Subcutaneous abdominal adipose tissue (tissue), 5 donors: ENCODE measurements at regions not wholly inside any gene's neighbourhood (a gene's known extent, or its start where the extent isn't known, plus 50 kb on each side); places are given as distances from the start of the nearest gene placed in this dataset.
"Not testable (repeated sequence)": the region's sequence is repeated elsewhere in the genome, so short reads cannot be mapped to it uniquely, and the experiment has no call there.

Experiments
- H3K27ac ChIP-seq: one replicate; pipeline ENCODE4 v1.7.0; 2013; ENCODE audit warnings: low read depth, mild to moderate bottlenecking, inconsistent platforms, low read length, moderate library complexity
- H3K27me3 ChIP-seq, 5 donors: one replicate each; pipeline ENCODE4 v1.7.0; 2013; ENCODE audit warnings: low read length in 5 of 5, inconsistent platforms in 1 of 5; ENCODE audit not compliant: control insufficient read depth in 5 of 5, insufficient read depth in 4 of 5
- H3K36me3 ChIP-seq, 5 donors: one replicate each; pipeline ENCODE4 v1.7.0; 2013; ENCODE audit warnings: low read length in 5 of 5; ENCODE audit not compliant: control insufficient read depth in 5 of 5, insufficient read depth in 5 of 5
- H3K4me1 ChIP-seq, 5 donors: one replicate each; pipeline ENCODE4 v1.7.0; 2013; ENCODE audit warnings: low read length in 5 of 5, mild to moderate bottlenecking in 3 of 5, moderate library complexity in 1 of 5; ENCODE audit not compliant: control insufficient read depth in 5 of 5, insufficient read depth in 5 of 5
- H3K4me3 ChIP-seq, 5 donors: one replicate each; pipeline ENCODE4 v1.7.0; 2013; ENCODE audit warnings: low read length in 5 of 5, low read depth in 1 of 5
- H3K9ac ChIP-seq, 5 donors: one replicate each; pipeline ENCODE4 v1.7.0; 2013; ENCODE audit warnings: low read length in 5 of 5, mild to moderate bottlenecking in 4 of 5, moderate library complexity in 3 of 5
- H3K9me3 ChIP-seq, 5 donors: one replicate each; pipeline ENCODE4 v1.7.0; 2013; ENCODE audit warnings: low read length in 5 of 5; ENCODE audit not compliant: control insufficient read depth in 5 of 5
- donor health status: healthy.
- donor health status: healthy.
- donor health status: healthy.
- donor health status: healthy.
- donor health status: healthy.

DNA sequence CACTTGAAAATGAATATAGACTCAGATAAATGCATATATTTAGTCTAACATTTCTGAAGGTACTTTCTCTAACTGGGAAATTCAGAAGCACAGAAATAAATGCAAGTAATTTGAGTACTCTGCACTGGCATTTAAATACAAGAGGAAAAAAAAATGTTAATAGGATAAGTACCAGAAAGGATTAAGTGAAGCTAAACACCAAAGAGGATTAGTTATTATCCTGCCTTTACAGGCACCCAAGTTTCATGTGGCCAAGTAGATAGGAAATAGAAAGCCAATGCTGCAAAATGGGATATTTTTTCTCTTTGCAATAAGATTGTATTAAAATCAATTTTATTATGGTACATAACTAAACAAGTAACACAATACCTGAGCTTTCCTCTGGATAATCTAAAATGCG, 762.5 kb downstream of the PCDH7 start:
- H3K9ac ChIP-seq: no peak overlapping the region
- no peak overlapping the region for H3K4me3 ChIP-seq
- H3K36me3 ChIP-seq: no peaks in the 10 kb centered on the region
- H3K27me3 ChIP-seq: no peaks in the 10 kb centered on the region
- H3K9me3 ChIP-seq: peaks cover 0 to 4% (median 0%) of the 10 kb centered on the region in 5 donors
- H3K4me1 ChIP-seq: no peaks in the 10 kb centered on the region
- H3K27ac ChIP-seq: no peak overlapping the region

DNA sequence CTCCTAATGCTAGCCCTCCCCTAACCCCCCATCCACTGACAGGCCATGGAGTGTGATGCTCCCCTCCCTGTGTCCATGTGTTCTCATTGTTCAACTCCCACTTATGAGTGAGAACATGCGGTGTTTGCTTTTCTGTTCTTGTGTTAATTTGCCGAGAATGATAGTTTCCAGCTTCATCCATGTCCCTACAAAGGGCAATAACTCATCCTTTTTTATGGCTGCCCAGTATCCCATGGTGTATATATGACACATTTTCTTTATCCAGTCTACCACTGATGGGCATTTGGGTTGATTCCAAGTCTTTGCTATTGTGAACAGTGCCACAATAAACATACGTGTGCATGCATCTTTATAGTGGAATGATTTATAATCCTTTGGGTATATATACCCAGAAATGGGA, 779.0 kb downstream of the PCDH7 start:
- H3K36me3 ChIP-seq, H3K4me3 ChIP-seq, H3K9me3 ChIP-seq, H3K4me1 ChIP-seq, H3K27me3 ChIP-seq, H3K9ac ChIP-seq, H3K27ac ChIP-seq: not testable (repeated sequence)

DNA sequence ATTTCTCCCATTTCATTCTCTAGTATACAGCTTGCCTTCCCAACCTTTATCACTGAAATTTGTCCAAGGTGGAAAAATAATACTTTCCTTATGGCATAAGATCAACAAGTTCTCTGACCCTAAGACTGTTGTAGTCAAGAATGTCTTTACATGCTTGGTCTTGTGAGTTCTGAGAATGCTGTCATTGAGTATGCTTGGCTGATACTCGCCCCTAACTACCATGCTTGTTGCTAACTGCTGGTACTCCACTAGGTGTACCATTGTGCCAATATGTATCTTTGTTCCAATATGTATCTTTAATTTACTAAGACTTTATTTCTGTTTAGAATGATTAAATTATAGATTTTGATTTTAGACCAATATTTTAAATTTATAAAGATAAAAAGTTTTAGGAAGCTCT, 796.4 kb downstream of the PCDH7 start:
- H3K4me1 ChIP-seq: no peaks in the 10 kb centered on the region
- no peak overlapping the region for H3K4me3 ChIP-seq
- no peak overlapping the region for H3K27ac ChIP-seq
- H3K27me3 ChIP-seq: no peaks in the 10 kb centered on the region
- H3K9me3 ChIP-seq: no peaks in the 10 kb centered on the region
- H3K36me3 ChIP-seq: no peaks in the 10 kb centered on the region
- no peak overlapping the region for H3K9ac ChIP-seq

DNA sequence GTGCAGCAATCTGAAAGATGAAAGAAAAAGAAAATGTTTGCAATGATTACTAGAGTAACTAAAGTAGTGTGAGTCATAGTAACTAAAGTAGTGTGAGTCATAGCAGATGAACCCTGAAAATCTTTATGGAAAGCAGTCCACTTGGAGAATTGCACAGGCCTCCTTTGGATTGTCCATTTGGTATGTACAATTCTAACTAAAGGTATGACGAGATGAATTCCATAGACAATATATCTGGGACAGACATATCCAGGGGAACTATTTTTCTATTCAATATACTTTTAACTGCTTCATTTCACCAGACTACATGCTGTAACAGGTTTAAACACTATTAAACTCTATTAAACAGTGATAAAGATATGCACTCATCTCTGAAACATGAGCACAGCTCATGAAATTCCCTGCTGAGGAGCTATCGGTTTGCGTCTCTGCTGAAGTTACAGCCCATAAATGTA, 798.7 kb downstream of the PCDH7 start:
- no peaks in the 10 kb centered on the region for H3K36me3 ChIP-seq
- no peaks in the 10 kb centered on the region for H3K27me3 ChIP-seq
- H3K4me3 ChIP-seq: no peak overlapping the region
- H3K4me1 ChIP-seq: no peaks in the 10 kb centered on the region
- no peak overlapping the region for H3K9ac ChIP-seq
- H3K27ac ChIP-seq: no peak overlapping the region
- peaks cover 0 to 7% (median 2%) of the 10 kb centered on the region in 5 donors for H3K9me3 ChIP-seq

DNA sequence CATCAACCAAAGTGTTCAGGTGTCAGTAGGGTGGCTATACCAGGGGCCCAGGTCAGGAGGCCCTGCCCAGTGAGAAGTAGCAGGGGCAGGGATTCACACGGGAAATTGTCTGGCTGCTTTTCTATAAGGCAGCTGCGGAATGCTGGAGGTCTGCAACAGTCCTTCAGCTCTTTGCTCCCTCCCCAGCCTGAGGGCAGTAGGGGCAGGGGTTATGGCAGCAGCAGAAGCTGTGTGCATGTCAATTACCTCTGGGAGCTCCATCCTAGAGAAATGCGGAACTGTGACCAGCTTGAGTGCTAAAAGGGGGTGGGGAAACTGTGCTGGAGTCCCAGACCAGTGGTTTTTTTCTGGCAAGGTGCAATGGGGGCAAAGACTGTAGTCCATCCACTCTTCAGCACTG, 810.4 kb downstream of the PCDH7 start:
- Histone ChIP-seq H3K9ac (no peak overlapping the region), H3K36me3 (no peaks in the 10 kb centered on the region), H3K27ac (no peak overlapping the region), H3K27me3 (no peaks in the 10 kb centered on the region), H3K9me3 (peaks cover 0 to 19% (median 11%) of the 10 kb centered on the region in 5 donors), H3K4me3 (no peak overlapping the region), H3K4me1 (no peaks in the 10 kb centered on the region)

DNA sequence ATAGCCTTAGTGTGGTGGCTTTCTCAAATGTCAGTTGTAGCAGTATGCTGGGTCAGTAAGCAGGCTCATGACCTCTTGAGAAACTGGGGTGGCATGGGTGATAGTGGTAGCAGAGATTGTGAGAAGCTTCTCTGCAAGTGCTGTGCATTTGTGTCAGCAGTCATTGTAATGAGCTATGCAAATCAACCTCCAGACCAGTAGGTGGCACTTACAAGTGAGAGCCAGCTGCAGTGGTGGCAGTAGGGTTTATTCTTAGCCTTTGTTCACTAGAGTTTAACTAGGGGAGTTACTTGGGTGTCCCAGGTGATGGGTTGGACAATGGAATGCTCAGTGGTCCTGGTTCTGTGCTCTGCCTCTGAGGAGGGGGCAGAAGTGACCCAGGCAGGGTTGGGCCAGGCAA, 818.7 kb downstream of the PCDH7 start:
- Histone ChIP-seq H3K4me1 (peaks cover 0 to 7% (median 2%) of the 10 kb centered on the region in 5 donors), H3K9me3 (no peaks in the 10 kb centered on the region), H3K4me3 (no peak overlapping the region), H3K9ac (no peak overlapping the region), H3K27ac (no peak overlapping the region), H3K27me3 (no peaks in the 10 kb centered on the region), H3K36me3 (no peaks in the 10 kb centered on the region)

DNA sequence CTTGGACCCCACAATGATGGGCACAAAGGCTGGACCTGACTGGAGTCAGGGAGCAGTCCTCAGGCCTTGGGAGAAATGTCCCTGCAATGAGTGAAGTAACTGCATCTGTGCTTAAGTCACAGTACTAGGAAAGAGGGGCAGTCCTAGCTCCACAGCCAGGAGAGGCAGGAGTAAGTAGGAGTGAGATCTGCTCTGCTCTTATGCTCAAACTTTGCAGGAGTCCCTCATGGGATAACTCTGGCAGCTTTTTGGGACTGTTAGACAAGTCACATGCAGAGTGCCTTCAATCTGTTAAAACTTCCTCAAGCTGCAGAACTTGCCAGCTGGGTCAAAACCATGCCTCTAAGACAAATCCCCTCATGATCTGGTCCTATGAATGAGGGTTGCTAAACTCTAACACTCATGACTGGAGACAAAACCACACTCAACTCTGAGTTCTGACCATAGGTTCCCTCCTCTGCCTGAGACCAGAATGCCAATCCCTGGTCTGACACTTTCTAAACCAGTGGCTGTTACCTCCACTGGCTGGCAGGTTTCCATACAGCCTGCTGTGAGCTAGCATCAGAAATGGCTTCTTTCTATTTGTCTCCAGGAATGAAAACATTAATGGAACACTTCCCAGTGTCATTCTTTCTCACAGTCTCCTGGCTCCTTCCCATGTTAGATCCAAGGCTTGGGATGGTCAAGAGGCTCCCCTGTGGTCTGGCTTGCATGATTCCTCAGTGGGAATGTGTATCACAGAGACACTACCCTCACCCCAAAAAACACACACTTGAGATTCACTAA, 819.3 kb downstream of the PCDH7 start:
- H3K9ac ChIP-seq: no peak overlapping the region
- H3K9me3 ChIP-seq: no peaks in the 10 kb centered on the region
- no peak overlapping the region for H3K4me3 ChIP-seq
- H3K36me3 ChIP-seq: no peaks in the 10 kb centered on the region
- H3K27ac ChIP-seq: no peak overlapping the region
- peaks cover 0 to 7% (median 2%) of the 10 kb centered on the region in 5 donors for H3K4me1 ChIP-seq
- no peaks in the 10 kb centered on the region for H3K27me3 ChIP-seq

DNA sequence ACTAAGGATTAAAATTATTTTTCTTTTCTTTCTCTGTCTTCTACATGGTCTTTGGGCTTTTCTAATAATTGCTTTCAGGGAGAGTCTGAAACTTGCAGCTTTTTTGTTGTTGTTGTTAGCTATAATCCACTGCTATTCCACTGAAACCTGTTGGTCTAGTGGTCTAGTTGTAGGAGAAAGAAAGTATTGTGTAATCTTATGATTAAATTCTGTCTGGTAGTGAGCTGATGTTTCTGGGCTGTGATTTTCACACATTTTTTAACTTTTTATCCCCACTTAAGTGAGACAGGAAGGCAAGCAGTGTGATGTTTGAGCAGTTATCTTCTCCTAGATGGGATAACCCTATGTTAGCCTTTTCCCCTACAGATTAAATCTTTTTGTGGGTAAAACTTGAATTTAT, 825.2 kb downstream of the PCDH7 start:
- H3K4me1 ChIP-seq: no peaks in the 10 kb centered on the region
- no peak overlapping the region for H3K9ac ChIP-seq
- no peak overlapping the region for H3K27ac ChIP-seq
- no peaks in the 10 kb centered on the region for H3K27me3 ChIP-seq
- H3K4me3 ChIP-seq: no peak overlapping the region
- H3K9me3 ChIP-seq: no peaks in the 10 kb centered on the region
- H3K36me3 ChIP-seq: no peaks in the 10 kb centered on the region

DNA sequence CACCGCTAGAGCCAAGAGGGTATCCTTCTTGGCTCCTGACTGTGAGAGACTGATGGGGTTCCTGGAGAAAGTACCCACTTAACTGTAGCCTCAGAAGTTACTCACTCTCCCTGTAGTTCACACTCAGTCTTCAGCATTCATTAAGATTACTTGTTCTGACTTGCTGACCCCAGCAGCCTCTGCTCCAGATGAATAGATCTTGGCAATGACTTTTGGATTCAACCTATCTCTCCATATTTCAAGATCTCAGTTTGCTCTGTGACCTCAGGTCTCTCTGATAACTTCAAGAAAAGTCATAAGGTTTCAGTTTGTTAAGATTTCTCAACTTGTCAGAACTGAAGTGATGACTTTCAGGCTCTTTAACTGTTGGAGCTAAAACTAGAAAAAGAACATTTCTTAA, 825.6 kb downstream of the PCDH7 start:
- Histone ChIP-seq H3K4me1 (no peaks in the 10 kb centered on the region), H3K27ac (no peak overlapping the region), H3K9me3 (no peaks in the 10 kb centered on the region), H3K9ac (no peak overlapping the region), H3K27me3 (no peaks in the 10 kb centered on the region), H3K36me3 (no peaks in the 10 kb centered on the region), H3K4me3 (no peak overlapping the region)

DNA sequence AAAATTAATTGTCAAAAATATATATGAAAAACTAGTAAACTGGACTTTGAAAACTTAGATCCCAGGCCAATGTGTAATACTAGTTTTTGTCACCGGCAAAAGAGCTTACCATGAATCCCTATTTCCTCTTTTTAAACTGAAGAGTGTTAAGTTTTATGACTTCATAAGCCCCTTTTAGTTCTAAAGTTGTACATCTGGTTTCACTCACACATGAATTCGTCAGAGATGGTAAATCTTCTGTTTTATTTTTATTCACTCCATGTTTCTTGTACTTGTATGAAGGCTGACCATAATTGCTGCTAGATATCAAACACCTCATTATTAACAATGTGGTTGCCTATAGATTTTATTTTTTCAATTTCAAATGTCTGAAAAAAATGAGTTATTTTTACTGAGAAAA, 827.9 kb downstream of the PCDH7 start:
- no peaks in the 10 kb centered on the region for H3K36me3 ChIP-seq
- H3K27ac ChIP-seq: no peak overlapping the region
- H3K4me1 ChIP-seq: no peaks in the 10 kb centered on the region
- no peak overlapping the region for H3K4me3 ChIP-seq
- no peaks in the 10 kb centered on the region for H3K27me3 ChIP-seq
- H3K9me3 ChIP-seq: no peaks in the 10 kb centered on the region
- no peak overlapping the region for H3K9ac ChIP-seq
